Ascending aorta (tissue), 2 donors: ENCODE measurements at regions not wholly inside any gene's neighbourhood (a gene's known extent, or its start where the extent isn't known, plus 50 kb on each side); places are given as distances from the start of the nearest gene placed in this dataset.
A peak's percentile ranks its signal among the peaks of the same experiment; 100 is the strongest.

Experiments
- DNase-seq, 2 donors: peaks; one replicate each; pipeline ENCODE4 v3.0.0-alpha.2; 2019; ENCODE audit warnings: low spot score in 2 of 2
- H3K27ac ChIP-seq, 2 donors: fragments of 200-600 bp; sonication (generic); one replicate each; pipeline ENCODE4 v1.5.1; 2016 to 2017; ENCODE audit warnings: mild to moderate bottlenecking in 1 of 2
- H3K27me3 ChIP-seq: fragments of 200-600 bp; sonication (generic); one replicate; pipeline ENCODE4 v1.5.1; 2017
- H3K36me3 ChIP-seq, 2 donors: fragments of 200-600 bp; sonication (generic); one replicate each; pipeline ENCODE4 v1.5.1; 2016
- H3K4me1 ChIP-seq, 2 donors: fragments of 200-600 bp; sonication (generic); one replicate each; pipeline ENCODE4 v1.5.1; 2016 to 2017; ENCODE audit warnings: mild to moderate bottlenecking in 1 of 2
- H3K4me3 ChIP-seq, 2 donors: fragments of 200-600 bp; sonication (generic); one replicate each; pipeline ENCODE4 v1.5.1; 2016 to 2017; ENCODE audit warnings: mild to moderate bottlenecking in 1 of 2
- H3K9me3 ChIP-seq, 2 donors: fragments of 200-600 bp; sonication (generic); one replicate each; pipeline ENCODE4 v1.5.1; 2016
- intact Hi-C: fragments of 100-400 bp; cut with DNase I; formaldehyde crosslinking; loops from one replicate; pipeline ENCODE4 v1.15.1; 2023
- TF ChIP-seq, protein P1 (sequence below), 3 experiments: fragments of 200-600 bp in 2 of 3; fragments of 450-650 bp in 1 of 3; sonication (generic) in 2 of 3; IDR thresholded peaks; one replicate each; pipeline ENCODE4 v1.5.1; 2016 to 2019; ENCODE audit warnings: antibody characterized with exemption in 3 of 3, mild to moderate bottlenecking in 1 of 3, moderate library complexity in 1 of 3

DNA sequence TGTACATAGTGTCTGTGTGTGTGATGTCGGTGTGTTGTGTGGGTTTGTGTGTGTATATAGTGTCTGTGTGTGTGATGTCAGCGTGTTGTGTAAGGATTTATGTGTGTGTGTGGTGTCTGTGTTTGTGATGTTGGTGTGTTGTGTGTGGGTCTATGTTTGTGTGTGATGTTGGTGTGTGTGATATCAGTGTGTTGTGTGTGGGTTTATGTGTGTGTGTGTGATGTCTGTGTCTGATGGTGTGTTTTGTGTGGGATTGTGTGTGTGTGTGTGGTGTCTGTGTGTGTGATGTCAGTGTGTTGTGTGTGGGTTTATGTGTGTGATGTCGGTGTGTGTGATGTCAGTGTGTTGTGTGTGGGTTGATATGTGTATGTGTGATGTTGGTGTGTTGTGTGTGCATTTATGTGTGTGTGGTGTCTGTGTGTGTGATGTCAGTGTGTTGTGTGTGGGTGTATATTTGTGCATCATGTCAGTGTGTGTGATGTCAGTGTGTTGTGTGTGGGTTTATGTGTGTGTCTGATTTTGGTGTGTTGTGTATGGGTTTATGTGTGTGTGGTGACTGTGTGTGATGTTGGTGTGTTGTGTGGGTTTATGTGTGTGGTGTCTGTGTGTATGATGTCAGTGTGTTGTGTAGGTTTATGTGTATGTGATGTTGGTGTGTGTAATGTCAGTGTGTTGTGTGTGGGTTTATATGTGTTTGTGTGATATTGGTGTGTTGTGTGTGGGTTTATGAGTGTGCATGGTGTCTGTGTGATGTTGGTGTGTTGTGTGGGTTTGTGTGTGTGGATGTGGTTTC is 102.4 kb upstream of the CD93 start:
- Histone ChIP-seq H3K4me1 (no peaks in the 10 kb centered on the region), H3K27ac (no peak overlapping the region), H3K9me3 (no peaks in the 10 kb centered on the region), H3K4me3 (no peak overlapping the region), H3K27me3 (no peaks in the 10 kb centered on the region), H3K36me3 (no peaks in the 10 kb centered on the region)
- intact Hi-C loops: no loop called here
- TF ChIP-seq, protein P1, sequence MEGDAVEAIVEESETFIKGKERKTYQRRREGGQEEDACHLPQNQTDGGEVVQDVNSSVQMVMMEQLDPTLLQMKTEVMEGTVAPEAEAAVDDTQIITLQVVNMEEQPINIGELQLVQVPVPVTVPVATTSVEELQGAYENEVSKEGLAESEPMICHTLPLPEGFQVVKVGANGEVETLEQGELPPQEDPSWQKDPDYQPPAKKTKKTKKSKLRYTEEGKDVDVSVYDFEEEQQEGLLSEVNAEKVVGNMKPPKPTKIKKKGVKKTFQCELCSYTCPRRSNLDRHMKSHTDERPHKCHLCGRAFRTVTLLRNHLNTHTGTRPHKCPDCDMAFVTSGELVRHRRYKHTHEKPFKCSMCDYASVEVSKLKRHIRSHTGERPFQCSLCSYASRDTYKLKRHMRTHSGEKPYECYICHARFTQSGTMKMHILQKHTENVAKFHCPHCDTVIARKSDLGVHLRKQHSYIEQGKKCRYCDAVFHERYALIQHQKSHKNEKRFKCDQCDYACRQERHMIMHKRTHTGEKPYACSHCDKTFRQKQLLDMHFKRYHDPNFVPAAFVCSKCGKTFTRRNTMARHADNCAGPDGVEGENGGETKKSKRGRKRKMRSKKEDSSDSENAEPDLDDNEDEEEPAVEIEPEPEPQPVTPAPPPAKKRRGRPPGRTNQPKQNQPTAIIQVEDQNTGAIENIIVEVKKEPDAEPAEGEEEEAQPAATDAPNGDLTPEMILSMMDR (IDR thresholded peaks at IDR 0.05): no peak
- DNase-seq: no peak

GRCh38 chr20:23187751-23188150 is 101.6 kb upstream of the CD93 start:
- intact Hi-C loops: no loop called here
- no peaks in the 10 kb centered on the region for H3K4me1 ChIP-seq

GRCh38 chr20:23186808-23187207 is 100.7 kb upstream of the CD93 start:
- Histone ChIP-seq H3K36me3 (no peaks in the 10 kb centered on the region), H3K27me3 (no peaks in the 10 kb centered on the region), H3K9me3 (no peaks in the 10 kb centered on the region), H3K4me3 (no peak overlapping the region), H3K4me1 (no peaks in the 10 kb centered on the region), H3K27ac (no peak overlapping the region)
- TF ChIP-seq, protein P1 (IDR thresholded peaks at IDR 0.05): no peak
- intact Hi-C loops: no loop called here
- no peak for DNase-seq

More at GRCh38 chr20:23187751-23188150, 101.6 kb upstream of the CD93 start:
- Histone ChIP-seq H3K27ac (no peak overlapping the region), H3K4me3 (no peak overlapping the region), H3K27me3 (no peaks in the 10 kb centered on the region), H3K36me3 (no peaks in the 10 kb centered on the region), H3K9me3 (no peaks in the 10 kb centered on the region)
- TF ChIP-seq, protein P1 (IDR thresholded peaks at IDR 0.05): no peak
- peak in 1 of 2 donors; percentile 74 for DNase-seq

DNA sequence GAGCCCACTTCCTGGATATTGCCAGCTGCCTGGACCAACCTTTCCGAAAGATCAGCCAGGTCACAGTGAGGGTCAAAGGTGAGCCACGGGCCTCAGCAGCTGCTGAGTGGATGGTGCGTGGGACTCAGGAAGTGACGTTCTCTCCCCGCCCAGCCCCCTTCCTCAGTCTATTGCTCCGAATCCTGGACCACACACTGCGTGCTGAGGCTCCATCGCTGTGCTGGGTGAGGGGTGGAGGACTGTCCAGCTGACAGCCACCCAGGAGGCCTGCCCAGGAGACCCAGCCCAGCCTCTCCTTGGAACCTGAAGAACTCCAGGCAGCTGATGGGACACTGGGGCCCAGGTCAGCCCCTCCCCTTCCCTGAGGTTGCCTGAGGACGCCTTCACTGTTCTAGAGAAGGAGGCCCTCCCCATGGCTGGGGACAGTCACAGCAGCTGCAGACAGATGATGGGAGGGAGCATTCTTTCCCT is 94.4 kb upstream of the CD93 start:
- intact Hi-C loops: no loop called here
- Histone ChIP-seq H3K27me3 (no peaks in the 10 kb centered on the region), H3K27ac (peak overlapping the region in 1 of 2 donors; percentile 26), H3K9me3 (peaks cover 0 to 6% of the 10 kb centered on the region in 2 donors), H3K4me3 (no peak overlapping the region), H3K4me1 (no peaks in the 10 kb centered on the region), H3K36me3 (no peaks in the 10 kb centered on the region)
- TF ChIP-seq, protein P1 (IDR thresholded peaks at IDR 0.05): no peak
- peak in 1 of 2 donors; percentile 62 for DNase-seq

- Histone ChIP-seq H3K27ac (peak overlapping the region in 1 of 2 donors; percentile 26), H3K4me1 (no peaks in the 10 kb centered on the region), H3K36me3 (no peaks in the 10 kb centered on the region), H3K4me3 (no peak overlapping the region), H3K9me3 (peaks cover 0 to 6% of the 10 kb centered on the region in 2 donors), H3K27me3 (no peaks in the 10 kb centered on the region)
- intact Hi-C loops: no loop called here
- TF ChIP-seq, protein P1 (IDR thresholded peaks at IDR 0.05): no peak
- peak in 1 of 2 donors; percentile 63 for DNase-seq
Measured at GRCh38 chr20:23179766-23180403, 93.8 kb upstream of the CD93 start.
